ENCODE measurements at regions not wholly inside any gene's neighbourhood (a gene's known extent, or its start where the extent isn't known, plus 50 kb on each side); places are given as distances from the start of the nearest gene placed in this dataset.
"Not testable (repeated sequence)": the region's sequence is repeated elsewhere in the genome, so short reads cannot be mapped to it uniquely, and the experiment has no call there.

DNA sequence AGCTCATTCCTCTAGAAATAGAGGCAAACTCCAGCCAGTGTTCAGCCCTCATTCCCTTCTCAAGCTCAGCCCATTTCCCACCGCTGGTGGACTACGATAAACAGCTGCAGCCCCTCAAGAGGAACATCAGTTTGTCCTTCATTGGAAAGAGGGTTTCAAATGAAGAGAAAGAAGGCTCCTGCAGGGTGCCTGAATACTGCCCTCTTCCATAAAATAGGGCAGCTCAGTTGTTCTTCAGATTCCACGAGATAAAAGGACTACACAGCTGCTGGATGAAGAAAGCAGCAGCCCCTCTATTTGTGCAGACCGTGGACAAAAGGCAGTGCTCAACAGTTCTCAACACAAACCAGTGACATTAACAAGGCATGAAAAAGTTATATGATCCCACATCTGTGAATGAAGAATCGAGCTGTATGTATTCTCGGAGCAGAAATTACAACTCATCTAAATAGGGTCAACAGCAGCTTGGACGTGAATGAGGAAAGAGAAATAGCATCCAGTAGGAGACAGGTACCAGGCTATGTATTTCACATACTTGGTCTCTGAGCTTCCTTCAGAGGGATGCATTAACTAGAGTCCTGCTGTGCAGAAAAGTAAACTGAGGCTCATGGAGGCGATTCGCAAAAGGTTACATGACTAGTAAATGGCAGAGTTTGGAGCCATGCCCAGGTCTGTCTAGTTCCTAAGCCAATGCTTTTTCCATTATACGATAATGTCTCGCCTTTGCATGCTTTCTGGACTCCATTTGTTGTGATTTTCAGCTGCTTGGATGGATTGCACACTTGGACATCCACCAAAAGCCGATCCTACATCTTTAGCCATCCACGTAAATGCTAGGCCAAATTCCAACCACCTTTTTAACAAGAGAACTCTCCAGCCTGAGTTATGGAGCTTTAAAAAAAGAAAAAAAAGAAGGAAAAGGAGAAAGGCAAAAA, 301.2 kb upstream of the PPARGC1A start:
- DNase-seq (no peak), ATAC-seq (no peak)
- intact Hi-C loops (cut with DNase I), result loop anchor here in 1 of 2 donors (10.0 kb wide), 1 partner anchor 256 kb away; no protein-coding TSS in a partner anchor

DNA sequence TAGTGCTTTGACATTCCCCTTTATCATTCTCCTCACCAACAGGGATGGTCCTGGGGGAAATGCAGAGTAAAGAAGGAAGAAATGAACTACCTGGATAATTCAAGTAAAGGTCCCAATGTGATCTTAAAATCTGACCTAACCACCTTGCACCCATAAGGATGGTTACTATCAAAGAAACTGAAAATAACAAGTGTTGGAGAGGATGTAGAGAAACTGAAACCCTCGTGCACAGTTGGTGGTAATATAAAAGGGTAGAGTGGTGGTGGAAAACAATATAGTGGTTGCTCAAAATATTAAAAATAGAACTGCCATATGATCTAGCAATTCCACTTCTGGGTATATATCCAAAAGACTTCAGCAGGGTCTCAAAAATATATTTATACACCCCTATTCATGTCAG, 298.6 kb upstream of the PPARGC1A start:
- intact Hi-C loops (cut with DNase I), result no loop called here
- no peak for ATAC-seq

DNA sequence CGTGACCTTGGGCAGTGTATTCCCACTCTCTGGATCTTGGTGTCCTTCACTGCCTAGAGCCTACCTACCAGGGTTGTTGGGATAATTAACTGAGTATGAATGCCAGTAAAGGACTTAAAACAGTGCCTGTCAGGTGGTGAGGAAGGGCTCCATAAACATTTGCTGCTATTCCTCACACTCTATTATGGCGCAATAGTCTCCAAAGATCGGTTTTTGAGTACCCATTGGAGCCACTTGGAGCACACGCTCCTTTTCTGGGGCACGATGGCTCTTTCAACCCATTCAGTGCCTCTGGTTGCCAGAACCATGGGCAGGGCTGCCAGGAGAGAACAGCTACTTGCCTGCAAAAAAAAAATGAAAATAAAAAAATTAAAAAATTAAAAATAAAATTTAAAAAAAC, 296.6 kb upstream of the PPARGC1A start:
- intact Hi-C loops (cut with DNase I), result no loop called here
- no peak for DNase-seq
- no peak for ATAC-seq

More for the DNA sequence above, 298.6 kb upstream of the PPARGC1A start:
- DNase-seq, result no peak

DNA sequence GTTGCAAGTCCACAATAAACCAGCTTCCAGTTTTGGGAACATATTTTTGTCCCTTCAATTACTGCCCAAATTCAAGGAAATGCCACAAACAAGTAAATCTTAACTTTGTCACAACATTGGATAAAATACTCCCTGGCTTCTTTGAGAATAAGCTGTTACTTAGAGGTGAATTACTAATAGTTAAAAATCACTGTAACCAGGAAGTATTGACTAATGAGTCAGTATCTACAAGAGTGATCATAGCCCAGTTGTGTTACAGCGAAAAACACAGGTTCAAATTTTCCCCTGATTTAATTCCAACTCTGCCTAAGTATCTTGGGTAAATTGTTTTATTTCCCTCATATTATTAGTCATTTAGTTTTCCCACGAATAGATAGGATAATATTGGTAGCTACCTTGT, 291.2 kb upstream of the PPARGC1A start:
- no peak for ATAC-seq
- intact Hi-C loops (cut with DNase I), result no loop called here
- DNase-seq, result no peak

GRCh38 chr4:24180586-24180985, 290.7 kb upstream of the PPARGC1A start:
- intact Hi-C loops (cut with DNase I), result no loop called here
- no peak for DNase-seq
- ATAC-seq, result no peak

DNA sequence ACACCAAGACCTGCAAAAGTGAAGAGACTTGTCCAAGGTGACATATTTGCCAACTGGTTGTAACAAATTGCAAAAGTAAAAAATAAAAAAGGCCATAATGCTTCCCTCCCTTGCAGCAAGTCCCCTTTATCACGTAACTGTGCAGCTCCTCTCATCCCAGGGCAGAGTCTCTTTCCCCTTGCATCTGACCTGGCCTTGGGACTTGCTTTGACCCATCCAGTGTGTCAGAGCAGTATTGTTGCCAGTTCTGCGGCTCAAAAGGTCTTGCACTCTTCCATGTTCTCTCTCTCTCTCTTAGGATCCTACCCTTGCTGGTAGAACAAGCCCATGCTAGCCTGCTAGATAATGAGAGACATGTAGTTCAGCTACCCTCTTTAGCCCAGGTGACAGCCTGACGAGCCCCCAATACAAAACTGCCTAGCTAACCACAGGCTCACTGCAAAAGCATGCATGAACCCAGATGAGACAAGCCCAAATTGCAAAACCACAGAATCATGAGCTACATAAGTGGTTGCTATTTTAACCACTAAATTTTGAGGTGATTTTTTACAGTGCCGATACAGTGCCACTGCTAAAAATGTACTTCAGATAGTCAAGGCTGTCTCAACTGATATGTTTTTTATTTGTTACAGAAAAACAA, 289.5 kb upstream of the PPARGC1A start:
- intact Hi-C loops (cut with DNase I), result no loop called here
- no peak for ATAC-seq
- DNase-seq, result no peak

GRCh38 chr4:24177443-24177842, 287.6 kb upstream of the PPARGC1A start:
- DNase-seq; intact Hi-C loops (cut with DNase I); ATAC-seq: not testable (repeated sequence)

DNA sequence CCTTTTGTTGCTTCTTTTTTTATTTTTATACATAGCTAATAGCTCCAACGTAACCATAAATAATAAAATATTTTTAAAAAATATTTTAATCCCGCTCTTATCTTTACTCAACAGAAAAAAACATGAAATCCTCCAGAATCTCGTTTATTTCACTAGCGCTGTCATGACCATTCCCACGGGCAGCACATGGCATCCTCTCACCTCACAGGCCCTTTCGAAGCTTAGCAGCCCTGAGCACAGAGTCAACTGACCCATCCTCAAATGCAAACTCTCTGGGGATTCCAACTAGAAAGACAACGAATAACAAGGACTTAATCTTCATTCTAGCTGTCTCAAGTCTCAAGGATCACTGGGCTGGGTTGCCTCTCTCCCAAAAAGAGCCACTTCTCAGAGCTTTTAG, 285.9 kb upstream of the PPARGC1A start:
- ATAC-seq (no peak), DNase-seq (no peak)
- intact Hi-C loops (cut with DNase I), result no loop called here

DNA sequence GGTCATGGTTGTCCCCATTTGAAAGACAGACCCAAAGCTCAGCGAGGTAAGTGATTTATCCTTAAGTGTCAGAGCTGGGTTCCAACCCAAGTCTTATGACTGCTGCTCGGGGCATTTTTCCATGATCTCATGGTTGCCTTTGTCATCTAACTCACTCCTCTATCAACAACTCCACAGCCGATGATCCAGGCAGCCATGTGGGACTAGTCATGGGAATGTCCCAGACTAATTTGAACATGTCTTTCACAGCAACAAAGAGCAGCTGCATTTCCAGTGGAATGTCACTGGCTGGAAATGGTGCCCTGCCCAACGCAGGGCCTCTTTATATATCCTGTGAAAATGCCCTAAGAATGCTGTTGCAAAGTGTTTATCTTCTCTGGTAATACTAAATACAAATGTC, 284.8 kb upstream of the PPARGC1A start:
- DNase-seq, result no peak
- ATAC-seq, result no peak
- intact Hi-C loops (cut with DNase I), result no loop called here

DNA sequence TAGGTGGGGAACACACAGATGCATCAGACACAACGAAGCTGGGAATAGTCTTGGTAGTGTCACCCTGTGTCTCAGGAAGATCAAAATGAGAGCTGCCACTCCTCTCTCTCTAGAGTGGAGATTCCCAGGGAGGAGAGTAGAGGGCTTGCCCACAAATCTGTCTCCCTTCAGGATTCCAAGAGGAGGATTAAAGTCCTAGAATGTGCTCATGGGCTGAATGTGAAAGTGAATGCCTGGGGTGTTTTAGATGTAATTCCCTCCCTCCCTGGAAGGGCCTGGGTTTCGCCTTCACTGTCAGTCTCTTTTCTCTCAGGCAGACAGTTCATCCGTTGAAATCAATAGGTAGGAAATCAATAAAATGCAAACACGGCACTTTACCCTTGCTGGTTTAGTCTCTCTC, 282.6 kb upstream of the PPARGC1A start:
- no peak for ATAC-seq
- intact Hi-C loops (cut with DNase I), result no loop called here
- no peak for DNase-seq

- intact Hi-C loops (cut with DNase I), result no loop called here
- no peak for ATAC-seq
- DNase-seq, result no peak
Observed at GRCh38 chr4:24169956-24170355, 280.1 kb upstream of the PPARGC1A start.

DNA sequence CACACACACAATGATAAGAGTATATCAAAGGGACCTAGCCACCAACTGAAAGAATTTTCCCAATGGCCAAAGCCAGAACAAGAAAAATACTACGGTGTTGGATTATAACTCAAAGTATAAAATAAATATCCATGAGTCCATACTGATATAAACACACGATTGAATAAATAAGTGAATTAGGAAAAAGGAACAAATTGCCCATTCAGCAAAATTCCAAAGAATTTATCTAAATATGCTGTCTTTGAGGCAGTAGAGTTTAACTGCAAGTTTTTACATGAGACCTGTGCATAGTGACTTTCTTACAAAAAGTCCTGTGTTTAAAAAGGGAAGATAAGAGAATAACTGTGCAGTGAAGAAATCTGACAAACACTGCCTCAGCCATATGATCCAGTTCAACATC, 278.8 kb upstream of the PPARGC1A start:
- DNase-seq (no peak), ATAC-seq (no peak)
- intact Hi-C loops (cut with DNase I), result no loop called here

DNA sequence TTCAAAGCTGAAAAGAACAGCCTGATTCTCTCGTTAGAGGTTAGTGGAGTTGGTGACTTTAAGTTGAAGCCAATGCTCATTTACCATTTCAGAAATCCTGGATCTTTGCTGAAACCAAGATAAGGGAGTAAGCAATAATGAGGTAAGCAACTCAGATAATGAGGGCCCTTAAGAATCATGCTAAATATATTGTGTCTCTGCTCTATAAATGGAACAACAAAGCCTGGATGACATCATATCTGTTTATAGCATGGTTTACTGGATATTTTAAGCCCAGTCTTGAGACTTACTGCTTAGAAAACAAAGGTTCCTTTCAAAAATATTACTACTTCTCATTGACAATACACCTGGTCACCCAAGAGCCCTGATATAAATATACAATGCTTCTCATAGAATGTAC, 276.7 kb upstream of the PPARGC1A start:
- intact Hi-C loops (cut with DNase I), result no loop called here
- ATAC-seq, result no peak
- no peak for DNase-seq

- no peak for DNase-seq
- no peak for ATAC-seq
- intact Hi-C loops (cut with DNase I), result no loop called here
Observed at GRCh38 chr4:24164797-24165196, 274.9 kb upstream of the PPARGC1A start.

DNA sequence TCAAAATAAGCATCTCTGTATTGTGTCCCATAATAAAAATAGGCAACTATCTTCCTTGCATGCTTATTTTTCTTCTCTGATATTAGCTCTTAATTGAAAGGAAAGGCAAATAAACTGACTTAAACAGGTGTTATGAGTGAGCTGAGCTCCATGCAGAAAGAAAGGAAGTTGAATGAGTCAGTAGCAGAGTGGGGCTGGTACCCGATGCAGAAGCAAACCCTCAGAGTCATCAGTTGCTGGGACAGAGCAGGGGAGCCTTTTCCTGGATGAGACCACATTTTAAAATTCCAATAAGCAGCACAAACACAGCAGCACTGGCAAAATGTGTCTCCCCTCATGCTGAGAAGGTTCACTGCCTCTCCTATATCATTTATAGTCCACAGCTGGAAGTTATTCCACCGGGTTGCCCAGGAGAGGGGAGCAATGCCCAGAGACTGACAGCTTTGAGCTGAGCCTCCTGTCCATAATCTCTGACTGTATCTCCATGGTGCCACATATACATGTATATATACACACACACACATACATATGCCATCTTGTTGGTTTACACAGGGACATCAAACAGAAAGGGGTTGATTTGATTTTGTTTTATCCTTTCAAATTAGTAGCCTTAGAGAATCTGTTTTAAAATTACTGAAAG, 274.3 kb upstream of the PPARGC1A start:
- intact Hi-C loops (cut with DNase I), result no loop called here
- DNase-seq (no peak), ATAC-seq (no peak)

GRCh38 chr4:24163314-24163713, 273.5 kb upstream of the PPARGC1A start:
- no peak for DNase-seq
- intact Hi-C loops (cut with DNase I), result no loop called here
- ATAC-seq, result no peak

- peak; percentile 75 to 82 for ATAC-seq
- DNase-seq, result no peak
- intact Hi-C loops (cut with DNase I), result no loop called here
Observed at GRCh38 chr4:24160358-24160757, 270.5 kb upstream of the PPARGC1A start.

DNA sequence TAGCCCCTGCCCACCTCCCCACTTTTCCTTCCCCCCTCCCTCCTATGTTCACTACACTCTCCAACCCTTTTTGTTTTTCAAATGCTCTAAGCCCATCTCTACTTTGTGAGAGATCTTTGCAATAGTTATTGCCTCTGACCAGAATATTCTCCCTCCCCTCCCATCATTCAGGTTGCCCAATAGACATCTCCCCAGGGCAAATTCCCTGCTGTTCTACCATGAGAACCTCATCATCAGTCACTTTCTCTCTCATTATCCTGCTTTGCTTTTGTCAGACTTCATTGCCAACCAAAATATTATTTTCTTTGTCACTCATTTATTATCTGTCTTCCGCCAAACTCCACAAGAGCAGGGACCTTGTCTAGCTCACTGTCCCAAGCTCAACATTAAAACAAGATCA, 268.2 kb upstream of the PPARGC1A start:
- ATAC-seq, result no peak
- no peak for DNase-seq
- intact Hi-C loops (cut with DNase I), result no loop called here

DNA sequence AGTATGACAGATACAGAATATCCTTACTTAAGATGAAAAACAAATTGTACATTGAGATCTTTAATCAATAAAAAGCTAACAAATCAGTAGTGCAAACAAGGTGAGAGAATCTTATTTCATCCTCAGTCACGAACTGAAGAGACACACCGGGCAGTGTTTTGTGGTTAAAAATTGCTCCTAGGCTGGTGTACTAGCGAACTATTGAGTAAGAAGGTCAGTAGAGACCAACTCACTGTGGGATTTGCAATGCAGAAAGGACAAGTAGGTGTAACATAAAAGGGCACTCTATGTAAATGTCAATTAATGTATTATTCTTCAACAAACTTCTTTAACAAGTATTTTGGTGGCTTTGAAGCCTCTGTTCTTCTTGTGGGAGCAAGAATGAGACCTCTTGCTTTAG, 260.2 kb upstream of the PPARGC1A start:
- intact Hi-C loops (cut with DNase I), result no loop called here

DNA sequence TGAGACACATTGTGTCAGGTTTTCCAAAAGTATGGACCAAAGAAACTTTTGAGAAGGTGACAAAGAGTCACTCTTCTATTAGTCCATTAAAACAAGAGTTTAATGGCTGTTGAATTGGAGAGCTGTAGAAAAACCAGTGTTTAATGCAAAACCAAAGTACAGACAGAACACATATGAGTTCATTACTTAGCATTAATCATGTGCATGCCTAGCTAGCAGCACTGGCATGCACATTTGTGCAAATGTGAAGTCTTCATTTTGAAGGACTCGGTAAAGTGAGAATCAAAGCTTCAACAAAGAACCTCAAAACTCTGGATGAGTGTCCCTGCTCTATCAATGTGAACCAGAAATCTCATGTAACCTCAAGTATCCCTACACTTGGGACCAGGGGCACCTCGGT, 256.3 kb upstream of the PPARGC1A start:
- DNase-seq (no peak), ATAC-seq (no peak)
- intact Hi-C loops (cut with DNase I), result no loop called here

More for the DNA sequence above, 260.2 kb upstream of the PPARGC1A start:
- ATAC-seq (no peak), DNase-seq (no peak)
